ENCODE measurements at regions not wholly inside any gene's neighbourhood (a gene's known extent, or its start where the extent isn't known, plus 50 kb on each side); places are given as distances from the start of the nearest gene placed in this dataset.

- Histone ChIP-seq H3K9ac (ENCODE audit: low read depth, low read length) (no peak overlapping the region), H2AK5ac (ENCODE audit: low read depth, low read length) (no peak overlapping the region), H4K5ac (ENCODE audit: low read depth, low read length) (no peak overlapping the region), H3K27me3 (ENCODE audit: control insufficient read depth, insufficient read depth, low read length) (no peaks in the 10 kb centered on the region), H4K8ac (ENCODE audit: low read depth in 2 of 2, low read length in 2 of 2) (peak overlapping the region in 1 of 2 experiments; percentile 21; a peak in 1 of 4 replicates), H2BK15ac (ENCODE audit: low read depth, low read length) (no peak overlapping the region), H3K27ac (ENCODE audit: insufficient read depth, low read length) (no peak overlapping the region), H2BK120ac (ENCODE audit: low read depth, low read length) (no peak overlapping the region), H3K4me1 (ENCODE audit: control insufficient read depth, insufficient read depth, low read length) (no peaks in the 10 kb centered on the region), H3K79me1 (ENCODE audit: low read depth in 1 of 2, low read length in 2 of 2) (no peaks in the 10 kb centered on the region), H2AFZ (replicated peaks; ENCODE audit: low read length, poor library complexity) (peak overlapping the region; percentile 54), H2BK5ac (ENCODE audit: low read depth, low read length, poor library complexity, severe bottlenecking) (no peak overlapping the region), H3K4ac (ENCODE audit: low read depth, low read length) (no peak overlapping the region), H4K20me1 (ENCODE audit: insufficient read depth, low read length) (no peaks in the 10 kb centered on the region), H3K9me3 (ENCODE audit: control insufficient read depth, insufficient read depth, low read length) (no peaks in the 10 kb centered on the region), H3K4me2 (ENCODE audit: low read depth, low read length) (no peak overlapping the region), H4K91ac (ENCODE audit: insufficient read depth, low read depth, low read length) (no peak overlapping the region), H3K56ac (ENCODE audit: extremely low read depth, insufficient read depth, low read length) (no peak overlapping the region), H3K23ac (ENCODE audit: low read depth, low read length) (no peak overlapping the region), H2BK20ac (ENCODE audit: low read depth, low read length) (no peak overlapping the region), H3K36me3 (ENCODE audit: control insufficient read depth, insufficient read depth, low read length) (no peaks in the 10 kb centered on the region), H3K14ac (replicated peaks; ENCODE audit: low read depth, low read length) (no peak overlapping the region), H3K18ac (ENCODE audit: low read depth, low read length) (no peak overlapping the region), H3K4me3 (ENCODE audit: insufficient read depth, low read depth, low read length) (no peak overlapping the region), H2AK9ac (replicated peaks; ENCODE audit: low read depth, low read length, poor library complexity) (no peak overlapping the region), H3K9me1 (ENCODE audit: insufficient read depth, low read length) (no peaks in the 10 kb centered on the region)
- BruUV-seq (replicated peaks) = no TSS peak
- peak; percentile 21 for DNase-seq
- WGBS, 2 experiments (ENCODE audit: extremely low coverage in 2 of 2, insufficient read length in 1 of 2) = no CpG with 5 or more reads among the region's 5 CpGs
- ATAC-seq (ENCODE audit: low read depth) = peak; percentile 81
- in situ Hi-C loops (cut with MboI; ENCODE audit: low sequenced_read_pairs) = no loop called here
- TF ChIP-seq USF2 (IDR thresholded peaks at IDR 0.05; ENCODE audit: low read depth, low read length) (no peak), CTCF (conservative IDR thresholded peaks at IDR 0.05; ENCODE audit: low read depth, low read length) (no peak), RAD21 (IDR thresholded peaks at IDR 0.05; ENCODE audit: low read length) (no peak), RFX5 (IDR thresholded peaks at IDR 0.05; ENCODE audit: low read depth, low read length) (no peak), MAFK (IDR thresholded peaks at IDR 0.05; ENCODE audit: low read depth, low read length) (no peak), FOS (IDR thresholded peaks at IDR 0.05; ENCODE audit: low read depth, low read length) (no peak), RCOR1 (IDR thresholded peaks at IDR 0.05; ENCODE audit: insufficient replicate concordance, low read length) (no peak), ELK1 (IDR thresholded peaks at IDR 0.05; ENCODE audit: borderline replicate concordance, low read depth, low read length) (no peak), BHLHE40 (IDR thresholded peaks at IDR 0.05; ENCODE audit: low read depth, low read length) (no peak), CHD1 (IDR thresholded peaks at IDR 0.05; ENCODE audit: low read depth, low read length) (no peak), NFE2L2 (IDR thresholded peaks at IDR 0.05; ENCODE audit: low read depth, low read length) (no peak), POLR2A (IDR thresholded peaks at IDR 0.05; ENCODE audit: low read depth, low read length) (no peak), MAZ (IDR thresholded peaks at IDR 0.05; ENCODE audit: borderline replicate concordance, low read depth, low read length) (no peak), SMC3 (IDR thresholded peaks at IDR 0.05; ENCODE audit: low read depth, low read length) (no peak), MXI1 (IDR thresholded peaks at IDR 0.05; ENCODE audit: borderline replicate concordance, low read depth, low read length) (no peak), CEBPB (IDR thresholded peaks at IDR 0.05; ENCODE audit: low read depth, low read length) (no peak)
- ChIA-PET CTCF (no interaction called here), POLR2A (ENCODE audit: unreplicated experiment) (no interaction called here)
- dilution Hi-C loops (cut with HindIII; ENCODE audit: low sequenced_read_pairs, unreplicated experiment) = no loop called here
- intact Hi-C loops (cut with micrococcal nuclease) = no loop called here
Measured at GRCh38 chr20:8981482-8981881, 87.4 kb upstream of the PLCB4 start.

All from IMR-90 (cell line).